ENCODE measurements at regions not wholly inside any gene's neighbourhood (a gene's known extent, or its start where the extent isn't known, plus 50 kb on each side); places are given as distances from the start of the nearest gene placed in this dataset.

DNA sequence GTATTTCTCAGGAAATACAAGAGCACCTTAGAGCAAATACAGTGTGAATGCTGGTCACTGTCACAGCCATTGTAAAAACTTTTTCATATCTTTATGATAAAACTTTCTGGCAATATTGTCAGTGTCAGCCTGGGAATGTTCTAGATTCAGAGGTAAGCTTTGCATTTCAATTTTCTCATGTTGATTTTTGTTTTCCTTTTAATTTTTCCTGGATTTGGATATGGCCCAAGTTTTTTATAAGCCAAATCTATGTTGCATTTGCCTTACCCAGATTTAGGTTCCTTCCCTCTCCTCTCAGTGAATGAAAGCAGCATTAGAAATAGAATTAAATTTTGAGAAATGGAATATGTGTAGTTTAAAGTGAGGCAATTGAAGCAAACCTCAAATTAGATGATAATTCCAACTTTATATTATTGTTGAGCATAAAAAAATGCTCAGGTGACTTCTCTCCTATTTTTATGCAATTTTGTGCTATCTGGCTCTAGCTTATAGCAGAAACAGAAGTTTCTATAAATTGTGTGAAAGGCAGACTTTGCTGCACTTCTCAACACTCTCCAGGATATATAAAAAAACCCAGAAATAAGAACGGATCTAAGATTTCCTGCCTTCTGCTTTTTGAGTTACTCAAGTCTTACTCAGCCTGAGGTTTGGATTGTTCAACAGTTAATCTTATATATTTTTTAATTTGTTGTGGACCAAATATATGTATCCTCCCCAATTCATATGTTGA is 368.2 kb upstream of the PRICKLE1 start:
- DNase-seq: no peak

- DNase-seq: no peak
Measured at GRCh38 chr12:42957136-42957535, 367.6 kb upstream of the PRICKLE1 start.

- DNase-seq: no peak
Measured at GRCh38 chr12:42953021-42953420, 363.5 kb upstream of the PRICKLE1 start.

DNA sequence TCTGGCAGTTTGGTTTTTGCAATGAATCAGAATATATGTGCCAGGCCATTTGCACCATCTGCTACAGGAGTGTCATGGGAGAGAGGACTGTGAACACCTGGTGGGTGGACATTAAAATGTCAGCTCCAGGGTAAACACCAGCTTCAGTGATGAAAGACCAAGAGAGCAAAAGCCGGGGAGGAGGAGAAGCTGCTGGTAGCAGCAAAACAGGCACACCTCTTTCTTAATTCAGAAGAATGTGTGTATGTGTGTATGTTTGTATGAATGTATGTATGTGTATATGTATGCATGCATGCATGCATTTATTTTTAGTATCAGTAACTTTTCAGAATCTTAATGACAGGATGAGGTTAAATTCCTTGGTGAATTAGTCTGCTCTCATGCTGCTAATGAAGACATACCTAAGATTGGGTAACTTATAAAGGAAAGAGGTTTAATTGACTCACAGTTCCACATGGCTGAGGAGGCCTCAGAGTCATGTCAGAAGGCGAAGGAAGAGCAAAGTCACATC is 357.4 kb upstream of the PRICKLE1 start:
- DNase-seq: no peak

DNA sequence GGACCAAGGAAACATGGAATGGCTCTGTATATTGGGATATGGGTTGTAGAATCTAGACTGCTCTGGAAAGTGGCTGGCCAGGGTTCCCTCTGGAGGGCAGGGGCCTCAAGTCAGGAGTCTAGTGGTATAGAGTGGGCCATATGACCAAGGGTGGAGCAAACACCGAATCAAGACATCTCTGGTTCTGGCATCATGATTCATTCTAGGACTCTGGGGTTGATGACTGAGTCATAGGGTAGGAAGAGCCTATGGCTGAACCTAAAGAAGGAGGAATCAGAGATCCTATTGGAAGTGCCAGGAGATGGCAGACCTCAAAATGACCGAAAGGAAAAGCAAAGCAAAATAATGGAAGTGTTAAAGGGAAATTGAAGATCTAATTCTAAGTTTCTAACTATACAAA is 356.4 kb upstream of the PRICKLE1 start:
- no peak for DNase-seq

GRCh38 chr12:42944516-42944915 is 355.0 kb upstream of the PRICKLE1 start:
- DNase-seq: no peak

GRCh38 chr12:42936991-42937390 is 347.4 kb upstream of the PRICKLE1 start:
- DNase-seq: no peak

DNA sequence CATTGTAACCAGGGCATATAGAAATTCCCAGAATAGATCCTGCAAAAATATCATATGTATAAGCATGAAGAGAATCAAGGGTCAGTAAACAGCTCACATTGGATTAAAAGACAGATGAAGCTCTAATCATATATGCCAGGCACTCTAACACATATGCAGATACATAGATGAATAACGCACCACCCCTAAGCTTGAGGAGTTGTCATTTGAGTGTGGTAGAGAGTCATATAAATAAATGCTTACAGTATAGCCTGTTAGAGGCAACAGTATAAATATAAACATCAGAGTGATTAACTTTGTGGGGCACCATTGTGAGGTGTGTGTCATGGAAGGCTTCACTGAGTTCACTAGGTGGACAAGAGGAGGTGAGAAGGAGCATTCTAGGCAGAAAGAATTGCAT is 346.7 kb upstream of the PRICKLE1 start:
- DNase-seq: no peak

DNA sequence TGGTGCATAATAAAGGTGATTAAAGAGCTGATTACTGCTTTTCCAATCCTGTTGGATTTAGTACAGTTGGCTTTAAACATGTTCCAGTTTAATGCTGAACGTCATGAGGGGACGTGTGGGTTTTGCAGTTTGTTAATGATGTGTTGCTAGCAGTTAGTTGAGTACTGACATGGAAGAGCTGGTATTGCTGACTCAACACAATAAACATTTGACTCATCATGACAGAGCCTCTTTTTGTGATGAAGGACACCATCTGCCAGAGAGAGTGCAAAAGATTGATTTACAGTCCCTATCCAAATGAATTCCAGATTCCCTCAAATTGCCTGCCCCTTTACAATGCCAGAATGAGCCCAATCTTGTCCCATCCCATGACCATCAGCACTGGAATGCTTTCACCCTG is 346.2 kb upstream of the PRICKLE1 start:
- no peak for DNase-seq

DNA sequence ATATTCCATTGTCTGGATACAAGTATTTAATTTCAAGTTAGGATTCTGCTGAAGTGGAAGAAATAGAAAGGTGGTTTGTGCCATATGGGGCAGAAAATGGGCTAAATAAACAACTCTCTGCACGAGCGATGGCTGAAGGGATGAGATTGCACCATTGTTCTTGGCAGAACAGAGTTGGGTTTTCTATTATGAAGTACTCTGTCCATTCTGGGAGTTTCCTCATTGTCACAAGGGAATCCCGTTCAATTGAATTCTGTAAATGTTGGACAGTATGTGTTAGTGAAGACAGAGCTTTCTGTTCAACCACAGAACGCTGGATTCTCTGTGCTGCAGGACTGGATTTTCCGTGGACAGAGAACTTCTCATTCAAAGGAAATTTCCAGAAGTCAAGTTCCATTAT is 345.5 kb upstream of the PRICKLE1 start:
- DNase-seq: no peak

DNA sequence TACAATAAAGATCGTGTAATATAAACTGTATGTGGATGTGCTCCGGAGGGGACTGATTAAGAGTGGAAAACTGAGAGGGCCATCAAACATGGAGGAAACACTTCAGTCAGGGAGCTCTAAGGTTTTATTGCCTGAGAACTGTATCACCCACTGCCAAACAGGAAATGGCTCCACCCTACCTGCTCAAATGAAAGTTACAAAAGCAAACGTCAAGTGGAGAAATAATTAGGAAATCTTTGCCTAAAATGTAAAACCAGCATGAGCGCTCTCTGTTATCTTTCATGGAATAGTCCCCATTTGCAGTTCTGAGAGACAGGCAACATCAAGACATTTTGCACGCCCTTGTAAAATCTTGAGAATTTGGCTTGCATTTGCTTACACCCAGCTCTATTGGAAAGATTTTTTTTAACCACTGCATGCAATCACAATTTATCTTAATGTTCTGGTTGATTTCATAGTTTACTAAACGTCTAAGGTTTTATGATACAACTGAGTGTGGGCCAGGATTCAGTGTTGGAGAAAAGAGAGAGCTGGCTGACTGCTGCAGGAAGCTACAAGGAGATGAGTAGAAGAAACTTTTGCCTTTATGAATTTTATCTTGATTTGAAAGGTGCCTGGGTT is 344.0 kb upstream of the PRICKLE1 start:
- no peak for DNase-seq

GRCh38 chr12:42932936-42933335 is 343.4 kb upstream of the PRICKLE1 start:
- no peak for DNase-seq

- no peak for DNase-seq
Measured at GRCh38 chr12:42926232-42926631, 336.7 kb upstream of the PRICKLE1 start.

DNA sequence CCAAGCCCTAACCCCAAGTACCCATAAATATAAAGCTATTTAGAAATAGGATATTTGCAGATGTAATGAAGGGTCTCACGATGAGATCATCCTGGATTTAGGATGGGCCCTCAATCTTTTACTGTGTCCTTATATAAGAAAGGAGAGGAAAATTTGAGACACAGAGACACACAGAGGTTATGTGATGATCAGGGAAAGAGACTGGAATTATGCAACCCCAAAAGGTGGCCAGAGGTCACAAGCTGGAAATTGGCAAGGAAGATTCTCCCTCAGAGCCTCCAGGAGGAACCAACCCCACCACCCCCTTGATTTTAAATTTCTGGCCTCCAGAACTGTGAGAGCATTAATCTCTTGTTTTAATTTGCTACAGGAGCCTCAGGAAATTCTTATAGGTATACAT is 334.9 kb upstream of the PRICKLE1 start:
- DNase-seq: no peak

DNA sequence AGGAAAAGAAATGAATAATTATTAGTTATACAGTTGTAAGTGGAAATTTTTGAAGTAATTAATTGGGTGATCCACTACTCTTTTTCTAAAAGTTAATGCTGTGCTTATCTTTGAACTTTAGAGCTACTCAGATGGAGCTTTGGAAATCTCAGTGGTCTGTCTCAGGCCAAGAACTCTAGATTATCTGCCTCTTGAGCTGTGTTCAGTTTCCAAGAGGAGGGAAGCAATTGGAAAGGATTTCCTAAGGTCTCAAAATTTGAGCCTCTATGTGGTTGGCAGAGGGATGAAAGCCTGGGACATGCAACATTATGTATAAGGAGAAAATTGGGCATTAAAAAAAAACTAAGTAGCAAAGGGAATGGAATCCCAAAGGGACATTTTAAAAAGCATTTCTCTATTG is 334.0 kb upstream of the PRICKLE1 start:
- no peak for DNase-seq

GRCh38 chr12:42923156-42923555 is 333.6 kb upstream of the PRICKLE1 start:
- no peak for DNase-seq

- no peak for DNase-seq
Measured at GRCh38 chr12:42922505-42922850, 332.9 kb upstream of the PRICKLE1 start.

DNA sequence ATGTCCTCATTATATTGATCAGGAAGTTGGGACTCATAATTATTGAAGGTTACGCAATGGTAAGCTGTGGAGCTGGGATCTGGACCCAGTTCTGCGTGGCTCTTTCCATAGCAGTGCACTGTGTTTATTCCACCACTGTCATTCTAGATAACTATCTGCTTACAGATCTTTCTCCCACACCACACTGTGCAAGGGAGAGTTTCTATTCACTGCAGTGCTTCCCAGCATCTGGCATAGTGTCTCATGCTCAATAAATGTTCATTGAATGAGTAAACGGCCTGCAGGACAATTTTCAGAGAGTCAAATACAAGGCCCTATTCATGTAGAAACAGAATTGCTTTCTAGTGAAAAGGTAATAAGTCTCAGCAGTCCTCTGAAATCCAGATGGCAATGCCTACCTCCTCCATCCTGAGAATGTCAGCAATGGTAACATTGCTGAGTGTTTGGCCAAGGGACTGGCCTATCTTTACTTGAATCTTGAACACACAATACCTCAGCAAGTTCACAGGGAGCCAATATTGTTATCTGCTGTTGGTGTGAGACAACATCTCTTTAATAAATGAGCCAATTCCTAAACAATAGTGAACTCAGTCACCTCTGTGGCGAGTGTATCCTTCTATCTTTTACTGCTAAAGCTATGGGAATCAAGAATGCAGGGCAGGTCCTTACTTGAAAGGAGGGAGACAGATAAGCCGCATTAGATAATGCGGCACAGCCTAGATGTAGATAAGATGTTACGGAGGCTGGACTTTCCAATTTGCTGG is 332.4 kb upstream of the PRICKLE1 start:
- DNase-seq: peak; percentile 51

DNA sequence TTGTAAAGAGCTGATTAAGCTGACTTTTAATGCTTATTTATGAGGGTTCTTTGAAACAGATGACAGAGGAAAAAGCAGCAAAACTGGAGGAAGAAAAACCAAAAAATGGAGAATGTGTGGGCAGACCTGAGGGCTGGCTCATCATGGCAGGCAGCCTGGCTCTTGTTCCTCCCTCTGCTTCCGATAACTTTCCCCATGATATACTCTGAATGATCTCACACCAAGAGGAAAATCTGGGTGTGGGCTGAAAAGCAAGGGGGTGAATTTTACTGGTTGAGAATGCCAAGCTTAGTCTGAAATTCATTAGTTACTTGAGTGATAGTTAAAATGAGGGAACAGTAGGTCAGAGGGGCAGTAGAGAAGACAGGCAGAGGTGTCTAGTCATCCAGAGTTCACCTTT is 330.1 kb upstream of the PRICKLE1 start:
- no peak for DNase-seq

DNA sequence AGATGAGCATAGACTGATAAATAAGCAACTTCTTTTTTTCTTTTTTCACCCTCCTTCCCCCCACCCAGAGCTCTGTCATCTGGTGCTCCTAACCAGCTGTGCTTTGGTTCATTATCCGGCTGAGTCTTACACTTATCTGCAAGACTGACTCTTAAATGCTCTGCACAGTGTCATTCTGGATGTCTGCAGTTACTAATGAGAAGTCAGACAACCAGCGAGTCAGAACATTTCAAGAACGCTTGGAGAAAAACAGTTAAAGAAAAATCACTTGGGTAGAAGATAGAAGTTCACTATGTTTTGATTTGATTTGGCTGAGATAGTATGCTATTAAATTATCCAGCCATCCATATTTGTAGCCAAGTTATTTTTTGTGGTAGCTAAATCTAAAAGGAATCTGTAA is 328.9 kb upstream of the PRICKLE1 start:
- DNase-seq: no peak

- DNase-seq: no peak
Measured at GRCh38 chr12:42916143-42916542, 326.6 kb upstream of the PRICKLE1 start.

GRCh38 chr12:42915426-42915825 is 325.9 kb upstream of the PRICKLE1 start:
- DNase-seq: no peak

- DNase-seq: no peak
Measured at GRCh38 chr12:42912367-42912766, 322.8 kb upstream of the PRICKLE1 start.

GRCh38 chr12:42910656-42911055 is 321.1 kb upstream of the PRICKLE1 start:
- no peak for DNase-seq
